ENCODE measurements at regions not wholly inside any gene's neighbourhood (a gene's known extent, or its start where the extent isn't known, plus 50 kb on each side); places are given as distances from the start of the nearest gene placed in this dataset.

DNA sequence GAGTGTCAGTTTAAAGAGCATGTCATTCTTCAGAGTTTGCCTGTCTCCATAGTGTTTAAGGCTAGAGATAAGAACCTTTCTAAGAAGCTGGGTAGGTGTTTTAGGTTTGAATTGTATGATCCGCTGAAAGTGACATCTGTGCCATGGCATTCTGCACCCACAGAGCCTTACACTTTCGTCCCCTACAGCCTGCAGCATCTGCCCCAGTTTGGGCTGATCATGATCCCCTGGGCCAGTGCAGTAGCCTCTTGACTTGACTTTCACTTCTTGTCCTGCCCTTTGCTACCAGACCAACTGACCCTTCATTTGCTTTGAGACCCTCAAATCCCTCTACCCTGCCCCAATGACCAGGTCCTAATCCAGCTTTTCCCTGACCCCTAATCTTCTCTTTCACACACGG is 81.6 kb downstream of the SOX14 start:
- H3K9me3 ChIP-seq (ENCODE audit: insufficient read depth, low read length), result no peaks in the 10 kb centered on the region
- no peak overlapping the region for H3K4me2 ChIP-seq (ENCODE audit: low read depth, low read length, poor library complexity, severe bottlenecking)
- H3K27ac ChIP-seq (ENCODE audit: low read depth, low read length), result no peak overlapping the region
- H3F3A ChIP-seq (ENCODE audit: insufficient read depth), result no peaks in the 10 kb centered on the region
- TF ChIP-seq, protein P1, sequence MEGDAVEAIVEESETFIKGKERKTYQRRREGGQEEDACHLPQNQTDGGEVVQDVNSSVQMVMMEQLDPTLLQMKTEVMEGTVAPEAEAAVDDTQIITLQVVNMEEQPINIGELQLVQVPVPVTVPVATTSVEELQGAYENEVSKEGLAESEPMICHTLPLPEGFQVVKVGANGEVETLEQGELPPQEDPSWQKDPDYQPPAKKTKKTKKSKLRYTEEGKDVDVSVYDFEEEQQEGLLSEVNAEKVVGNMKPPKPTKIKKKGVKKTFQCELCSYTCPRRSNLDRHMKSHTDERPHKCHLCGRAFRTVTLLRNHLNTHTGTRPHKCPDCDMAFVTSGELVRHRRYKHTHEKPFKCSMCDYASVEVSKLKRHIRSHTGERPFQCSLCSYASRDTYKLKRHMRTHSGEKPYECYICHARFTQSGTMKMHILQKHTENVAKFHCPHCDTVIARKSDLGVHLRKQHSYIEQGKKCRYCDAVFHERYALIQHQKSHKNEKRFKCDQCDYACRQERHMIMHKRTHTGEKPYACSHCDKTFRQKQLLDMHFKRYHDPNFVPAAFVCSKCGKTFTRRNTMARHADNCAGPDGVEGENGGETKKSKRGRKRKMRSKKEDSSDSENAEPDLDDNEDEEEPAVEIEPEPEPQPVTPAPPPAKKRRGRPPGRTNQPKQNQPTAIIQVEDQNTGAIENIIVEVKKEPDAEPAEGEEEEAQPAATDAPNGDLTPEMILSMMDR (IDR thresholded peaks at IDR 0.05; ENCODE audit: insufficient read depth, low read length, poor library complexity, severe bottlenecking), result no peak
- no peak for TF ChIP-seq EZH2phosphoT487 (conservative IDR thresholded peaks at IDR 0.05; ENCODE audit: low read length)
- no peaks in the 10 kb centered on the region for H3K9me2 ChIP-seq (replicated peaks; ENCODE audit: insufficient read depth, low read length)
- no peaks in the 10 kb centered on the region for H4K20me1 ChIP-seq (ENCODE audit: low read depth, low read length)
- no peaks in the 10 kb centered on the region for H3K79me2 ChIP-seq (ENCODE audit: insufficient read depth, low read length)
- no peak overlapping the region for H3K9ac ChIP-seq (ENCODE audit: low read length)
- H3K4me3 ChIP-seq (ENCODE audit: insufficient read depth, low read length, poor library complexity, severe bottlenecking), result no peak overlapping the region
- H3K27me3 ChIP-seq (ENCODE audit: low read length), result no peaks in the 10 kb centered on the region
- H2AFZ ChIP-seq (ENCODE audit: low read depth, low read length, severe bottlenecking), result no peak overlapping the region
- no peaks in the 10 kb centered on the region for H3K36me3 ChIP-seq (ENCODE audit: low read length)

DNA sequence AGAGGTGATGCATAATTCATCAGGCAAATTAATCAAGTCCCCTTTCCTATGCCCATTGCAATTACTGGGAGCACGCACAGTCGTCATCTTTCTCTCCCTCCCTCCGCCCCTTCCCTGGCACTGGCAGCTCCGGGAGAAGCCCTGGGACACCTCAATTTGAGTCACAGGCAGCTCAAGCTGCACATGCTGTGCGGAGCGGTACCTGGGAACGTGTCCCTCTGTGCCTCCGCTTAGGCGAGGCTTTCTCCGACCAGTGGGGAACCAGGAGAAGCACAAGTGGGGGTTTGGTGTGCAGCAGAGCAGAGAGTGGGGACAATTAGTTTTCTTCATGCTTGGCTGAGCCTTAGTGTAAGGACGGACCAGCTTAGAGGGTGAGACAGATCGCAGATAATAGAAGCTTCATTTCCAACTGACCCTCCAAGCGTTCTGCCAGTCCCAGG is 88.3 kb downstream of the SOX14 start:
- H3K9me2 ChIP-seq (replicated peaks; ENCODE audit: insufficient read depth, low read length), result no peaks in the 10 kb centered on the region
- H4K20me1 ChIP-seq (ENCODE audit: low read depth, low read length), result no peaks in the 10 kb centered on the region
- H3K79me2 ChIP-seq (ENCODE audit: insufficient read depth, low read length), result no peaks in the 10 kb centered on the region
- H3K4me3 ChIP-seq (ENCODE audit: insufficient read depth, low read length, poor library complexity, severe bottlenecking), result no peak overlapping the region
- H2AFZ ChIP-seq (ENCODE audit: low read depth, low read length, severe bottlenecking), result no peak overlapping the region
- no peak overlapping the region for H3K9ac ChIP-seq (ENCODE audit: low read length)
- H3K4me2 ChIP-seq (ENCODE audit: low read depth, low read length, poor library complexity, severe bottlenecking), result no peak overlapping the region
- H3K27me3 ChIP-seq (ENCODE audit: low read length), result no peaks in the 10 kb centered on the region
- no peaks in the 10 kb centered on the region for H3K9me3 ChIP-seq (ENCODE audit: insufficient read depth, low read length)
- H3F3A ChIP-seq (ENCODE audit: insufficient read depth), result no peaks in the 10 kb centered on the region
- no peak overlapping the region for H3K27ac ChIP-seq (ENCODE audit: low read depth, low read length)
- H3K36me3 ChIP-seq (ENCODE audit: low read length), result no peaks in the 10 kb centered on the region
- TF ChIP-seq, protein P1 (IDR thresholded peaks at IDR 0.05; ENCODE audit: insufficient read depth, low read length, poor library complexity, severe bottlenecking), result no peak
- TF ChIP-seq EZH2phosphoT487 (conservative IDR thresholded peaks at IDR 0.05; ENCODE audit: low read length), result no peak

DNA sequence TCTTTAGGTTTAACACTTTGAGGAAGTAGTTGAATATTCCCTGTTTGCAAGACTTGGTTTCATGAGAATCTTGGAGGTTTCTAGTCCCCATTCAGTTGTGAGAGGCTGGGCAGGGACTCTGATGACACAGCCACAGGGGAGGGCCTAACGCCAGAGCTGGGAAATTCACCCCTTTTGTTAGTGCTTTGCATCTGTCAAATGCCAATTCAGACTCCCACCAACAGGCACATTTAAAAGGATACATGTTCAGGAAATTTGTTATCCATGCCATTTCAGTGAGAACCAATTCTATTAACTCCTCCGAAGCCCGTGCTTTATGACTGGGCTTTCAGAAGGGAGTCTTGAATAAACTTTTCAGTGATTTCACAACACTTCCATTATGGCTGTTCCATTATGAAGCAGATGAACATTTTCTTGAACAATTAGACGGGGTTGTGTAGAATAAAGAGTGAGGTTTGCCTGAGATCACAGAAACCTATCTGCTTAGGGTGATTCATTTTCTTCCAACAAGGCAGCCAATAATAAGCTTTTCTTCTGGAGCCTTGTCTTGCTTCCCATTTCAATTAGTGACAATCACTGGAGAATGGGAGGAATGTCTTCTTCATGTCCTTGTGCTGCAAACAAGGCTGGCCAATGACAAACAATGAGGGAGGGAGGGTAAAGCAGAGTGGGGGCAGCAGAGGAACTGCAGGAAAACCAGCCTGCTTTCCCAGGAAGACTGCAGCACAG is 90.6 kb downstream of the SOX14 start:
- no peak overlapping the region for H2AFZ ChIP-seq (ENCODE audit: low read depth, low read length, severe bottlenecking)
- H3K9ac ChIP-seq (ENCODE audit: low read length), result no peak overlapping the region
- H4K20me1 ChIP-seq (ENCODE audit: low read depth, low read length), result no peaks in the 10 kb centered on the region
- H3K27ac ChIP-seq (ENCODE audit: low read depth, low read length), result no peak overlapping the region
- no peaks in the 10 kb centered on the region for H3K79me2 ChIP-seq (ENCODE audit: insufficient read depth, low read length)
- no peaks in the 10 kb centered on the region for H3F3A ChIP-seq (ENCODE audit: insufficient read depth)
- H3K9me2 ChIP-seq (replicated peaks; ENCODE audit: insufficient read depth, low read length), result no peaks in the 10 kb centered on the region
- no peaks in the 10 kb centered on the region for H3K36me3 ChIP-seq (ENCODE audit: low read length)
- no peaks in the 10 kb centered on the region for H3K27me3 ChIP-seq (ENCODE audit: low read length)
- TF ChIP-seq, protein P1 (IDR thresholded peaks at IDR 0.05; ENCODE audit: insufficient read depth, low read length, poor library complexity, severe bottlenecking), result no peak
- no peak for TF ChIP-seq EZH2phosphoT487 (conservative IDR thresholded peaks at IDR 0.05; ENCODE audit: low read length)
- H3K4me2 ChIP-seq (ENCODE audit: low read depth, low read length, poor library complexity, severe bottlenecking), result no peak overlapping the region
- no peaks in the 10 kb centered on the region for H3K9me3 ChIP-seq (ENCODE audit: insufficient read depth, low read length)
- no peak overlapping the region for H3K4me3 ChIP-seq (ENCODE audit: insufficient read depth, low read length, poor library complexity, severe bottlenecking)

Data from SU-DHL-6 (cell line).